Esophagus squamous epithelium (tissue), 5 donors: ENCODE measurements at regions not wholly inside any gene's neighbourhood (a gene's known extent, or its start where the extent isn't known, plus 50 kb on each side); places are given as distances from the start of the nearest gene placed in this dataset.

Experiments used
- DNase-seq: peaks from one replicate; lab custom pipeline; 2025; lab: John Stamatoyannopoulos, UW
- H3K27ac ChIP-seq, 4 donors: fragments of 200-600 bp; sonication (generic); one replicate each; pipeline ENCODE4 v1.5.1; 2016 to 2019; ENCODE audit warnings: mild to moderate bottlenecking in 1 of 4
- H3K27me3 ChIP-seq, 4 donors: fragments of 200-600 bp; sonication (generic); 1 replicate in 3 of 4; 2 replicates in 1 of 4; pipeline versions ENCODE4 v1.5.1 to v1.6.0; 2017 to 2021; ENCODE audit warnings: antibody characterized with exemption in 1 of 4
- H3K36me3 ChIP-seq, 3 donors: fragments of 200-600 bp; sonication (generic); one replicate each; pipeline ENCODE4 v1.5.1; 2016 to 2019
- H3K4me1 ChIP-seq, 3 donors: fragments of 200-600 bp; sonication (generic); one replicate each; pipeline ENCODE4 v1.5.1; 2017 to 2019
- H3K4me3 ChIP-seq, 4 donors: fragments of 200-600 bp; sonication (generic); 1 replicate in 3 of 4; 2 replicates in 1 of 4; pipeline ENCODE4 v1.5.1; 2016 to 2019; ENCODE audit warnings: mild to moderate bottlenecking in 2 of 4, moderate library complexity in 1 of 4
- H3K9me3 ChIP-seq, 3 donors: fragments of 200-600 bp; sonication (generic); one replicate each; pipeline ENCODE4 v1.5.1; 2016 to 2019
- CTCF ChIP-seq, 6 experiments: fragments of 450-650 bp in 4 of 6; fragments of 200-600 bp in 2 of 6; sonication (generic) in 2 of 6; IDR thresholded peaks; one replicate each; pipeline ENCODE4 v1.5.1; 2016 to 2019; ENCODE audit warnings: antibody characterized with exemption in 6 of 6, mild to moderate bottlenecking in 4 of 6, moderate library complexity in 4 of 6
- POLR2A ChIP-seq, 4 donors: fragments of 450-650 bp; IDR thresholded peaks; one replicate each; pipeline ENCODE4 v1.6.1; 2017; ENCODE audit warnings: antibody characterized with exemption in 4 of 4, mild to moderate bottlenecking in 4 of 4, moderate library complexity in 3 of 4
- WGBS, 2 donors: methylation state at CpG; one replicate each; pipeline ENCODE4 v1.1.5; 2018; 5-methylcytosine and 5-hydroxymethylcytosine counted together
- intact Hi-C: fragments of 100-400 bp; cut with DNase I; formaldehyde crosslinking; loops from one replicate; pipeline ENCODE4 v1.15.0; 2022
- donor health status: DM: yes; HTN: yes; CAD: no.

GRCh38 chr18:72692086-72692485 is 147.9 kb upstream of the CBLN2 start:
- Histone ChIP-seq H3K4me3 (no peak overlapping the region), H3K9me3 (no peaks in the 10 kb centered on the region), H3K27ac (no peak overlapping the region), H3K27me3 (no peaks in the 10 kb centered on the region), H3K4me1 (peaks cover 3 to 11% (median 4%) of the 10 kb centered on the region in 3 donors), H3K36me3 (no peaks in the 10 kb centered on the region)
- no peak for DNase-seq
- 8 to 14% methylated on average over 1 of the region's 16 CpGs for WGBS, 2 donors
- intact Hi-C loops, result no loop called here
- TF ChIP-seq POLR2A (IDR thresholded peaks at IDR 0.05) (no peak), CTCF (IDR thresholded peaks at IDR 0.05) (no peak)

GRCh38 chr18:72687736-72688135 is 143.6 kb upstream of the CBLN2 start:
- DNase-seq, result no peak
- Histone ChIP-seq H3K36me3 (no peaks in the 10 kb centered on the region), H3K27ac (no peak overlapping the region), H3K4me3 (no peak overlapping the region), H3K9me3 (no peaks in the 10 kb centered on the region), H3K4me1 (peaks cover 3 to 9% (median 4%) of the 10 kb centered on the region in 3 donors), H3K27me3 (no peaks in the 10 kb centered on the region)
- no peak for TF ChIP-seq CTCF (IDR thresholded peaks at IDR 0.05)
- TF ChIP-seq POLR2A (IDR thresholded peaks at IDR 0.05), result no peak
- intact Hi-C loops, result no loop called here
- 65 to 67% methylated on average over 4 of the region's 4 CpGs for WGBS, 2 donors

- Histone ChIP-seq H3K4me3 (no peak overlapping the region), H3K9me3 (no peaks in the 10 kb centered on the region), H3K4me1 (no peaks in the 10 kb centered on the region), H3K27me3 (no peaks in the 10 kb centered on the region), H3K36me3 (no peaks in the 10 kb centered on the region), H3K27ac (no peak overlapping the region)
- TF ChIP-seq CTCF (IDR thresholded peaks at IDR 0.05) (no peak), POLR2A (IDR thresholded peaks at IDR 0.05) (no peak)
- WGBS, 2 donors, result 55 to 60% methylated on average over 10 of the region's 10 CpGs
- no peak for DNase-seq
- intact Hi-C loops, result no loop called here
Observed at GRCh38 chr18:72675394-72675793, 131.3 kb upstream of the CBLN2 start.

GRCh38 chr18:72674710-72675109 is 130.6 kb upstream of the CBLN2 start:
- TF ChIP-seq CTCF (IDR thresholded peaks at IDR 0.05), result no peak
- intact Hi-C loops, result no loop called here
- DNase-seq, result no peak
- 59 to 65% methylated on average over 2 of the region's 7 CpGs for WGBS, 2 donors
- Histone ChIP-seq H3K27me3 (no peaks in the 10 kb centered on the region), H3K9me3 (no peaks in the 10 kb centered on the region), H3K4me1 (no peaks in the 10 kb centered on the region), H3K4me3 (no peak overlapping the region), H3K27ac (no peak overlapping the region), H3K36me3 (no peaks in the 10 kb centered on the region)

- Histone ChIP-seq H3K4me3 (no peak overlapping the region), H3K9me3 (no peaks in the 10 kb centered on the region), H3K4me1 (no peaks in the 10 kb centered on the region), H3K27me3 (no peaks in the 10 kb centered on the region), H3K27ac (no peak overlapping the region), H3K36me3 (no peaks in the 10 kb centered on the region)
- 46 to 54% methylated on average over 5 of the region's 5 CpGs for WGBS, 2 donors
- TF ChIP-seq CTCF (IDR thresholded peaks at IDR 0.05), result no peak
- no peak for TF ChIP-seq POLR2A (IDR thresholded peaks at IDR 0.05)
- DNase-seq, result no peak
- intact Hi-C loops, result no loop called here
Observed at GRCh38 chr18:72673242-72673641, 129.1 kb upstream of the CBLN2 start.
